AG10803 (cell line): ENCODE measurements at regions not wholly inside any gene's neighbourhood (a gene's known extent, or its start where the extent isn't known, plus 50 kb on each side); places are given as distances from the start of the nearest gene placed in this dataset.
"Not testable (repeated sequence)": the region's sequence is repeated elsewhere in the genome, so short reads cannot be mapped to it uniquely, and the experiment has no call there.

Experiments
- DNase-seq: peaks from one replicate; pipeline ENCODE4 v3.0.0; 2010; ENCODE audit warnings: low read depth
- H3K4me3 ChIP-seq: 2 replicates; pipeline ENCODE4 v1.5.1; 2011; ENCODE audit warnings: mild to moderate bottlenecking, low read length, control low read depth
- TF ChIP-seq, protein P1 (sequence below): conservative IDR thresholded peaks from 2 replicates; pipeline ENCODE4 v1.5.1; 2011; ENCODE audit warnings: mild to moderate bottlenecking, low read length, control low read depth, inconsistent platforms

GRCh38 chr2:16059393-16060016 lies 119.2 kb downstream of the MYCN start:
- H3K4me3 ChIP-seq, result no peak overlapping the region
- TF ChIP-seq, protein P1, sequence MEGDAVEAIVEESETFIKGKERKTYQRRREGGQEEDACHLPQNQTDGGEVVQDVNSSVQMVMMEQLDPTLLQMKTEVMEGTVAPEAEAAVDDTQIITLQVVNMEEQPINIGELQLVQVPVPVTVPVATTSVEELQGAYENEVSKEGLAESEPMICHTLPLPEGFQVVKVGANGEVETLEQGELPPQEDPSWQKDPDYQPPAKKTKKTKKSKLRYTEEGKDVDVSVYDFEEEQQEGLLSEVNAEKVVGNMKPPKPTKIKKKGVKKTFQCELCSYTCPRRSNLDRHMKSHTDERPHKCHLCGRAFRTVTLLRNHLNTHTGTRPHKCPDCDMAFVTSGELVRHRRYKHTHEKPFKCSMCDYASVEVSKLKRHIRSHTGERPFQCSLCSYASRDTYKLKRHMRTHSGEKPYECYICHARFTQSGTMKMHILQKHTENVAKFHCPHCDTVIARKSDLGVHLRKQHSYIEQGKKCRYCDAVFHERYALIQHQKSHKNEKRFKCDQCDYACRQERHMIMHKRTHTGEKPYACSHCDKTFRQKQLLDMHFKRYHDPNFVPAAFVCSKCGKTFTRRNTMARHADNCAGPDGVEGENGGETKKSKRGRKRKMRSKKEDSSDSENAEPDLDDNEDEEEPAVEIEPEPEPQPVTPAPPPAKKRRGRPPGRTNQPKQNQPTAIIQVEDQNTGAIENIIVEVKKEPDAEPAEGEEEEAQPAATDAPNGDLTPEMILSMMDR, result no peak
- no peak for DNase-seq

DNA sequence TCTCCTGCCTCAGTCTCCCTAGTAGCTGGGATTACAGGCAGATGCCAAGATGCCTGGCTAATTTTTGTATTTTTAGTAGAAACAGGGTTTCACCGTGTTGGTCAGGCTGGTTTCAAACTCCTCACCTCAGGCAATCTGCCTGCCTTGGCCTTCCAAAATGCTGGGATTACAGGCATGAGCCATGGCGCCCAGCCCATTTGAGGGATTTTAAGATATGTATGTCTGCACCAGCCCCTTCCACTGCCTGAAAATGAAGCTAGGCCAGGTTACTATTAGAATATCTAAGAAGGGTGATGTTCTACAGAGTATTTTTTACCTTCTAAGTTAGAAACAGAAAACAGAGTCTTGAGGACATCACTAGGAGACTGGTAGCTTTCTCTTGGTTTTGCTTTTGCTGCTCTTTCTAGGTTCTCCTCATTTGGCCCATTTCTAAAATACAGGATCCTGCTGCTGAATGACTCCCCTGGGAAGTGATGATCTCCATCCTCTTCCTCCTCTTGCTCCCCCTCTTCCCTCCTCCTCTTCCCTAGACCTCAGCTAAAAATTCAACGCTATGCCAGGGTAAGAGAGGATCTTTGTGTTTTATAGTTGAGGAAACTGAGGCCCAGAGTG lies 118.5 kb downstream of the MYCN start:
- DNase-seq, result no peak
- TF ChIP-seq, protein P1, result no peak
- H3K4me3 ChIP-seq, result no peak overlapping the region

DNA sequence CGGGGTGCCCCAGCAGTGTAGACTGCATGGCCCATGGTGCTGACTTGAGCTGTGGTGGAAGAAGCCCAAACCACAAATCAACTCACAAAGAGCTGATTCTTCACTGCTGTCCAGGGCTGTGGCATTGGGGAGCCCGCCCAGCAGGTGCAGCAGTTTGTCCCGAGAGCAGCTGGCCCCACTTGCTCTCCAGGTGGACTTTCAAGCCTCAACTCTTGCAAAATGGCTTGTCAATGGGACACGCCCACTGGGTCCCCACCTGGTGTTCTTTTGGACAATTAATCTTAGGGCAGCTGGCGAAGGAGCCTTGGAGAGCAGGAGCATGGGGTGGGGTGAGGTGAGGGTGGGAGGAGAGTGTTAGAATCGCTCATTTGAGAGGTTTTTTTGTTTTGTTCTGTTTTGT lies 117.9 kb downstream of the MYCN start:
- no peak for DNase-seq
- H3K4me3 ChIP-seq, result no peak overlapping the region
- TF ChIP-seq, protein P1, result no peak

GRCh38 chr2:16057661-16058060 lies 117.3 kb downstream of the MYCN start:
- TF ChIP-seq, protein P1, result no peak

GRCh38 chr2:16055848-16056580 lies 115.7 kb downstream of the MYCN start:
- no peak for DNase-seq

More at GRCh38 chr2:16057661-16058060, 117.3 kb downstream of the MYCN start:
- DNase-seq, result no peak
- no peak overlapping the region for H3K4me3 ChIP-seq

DNA sequence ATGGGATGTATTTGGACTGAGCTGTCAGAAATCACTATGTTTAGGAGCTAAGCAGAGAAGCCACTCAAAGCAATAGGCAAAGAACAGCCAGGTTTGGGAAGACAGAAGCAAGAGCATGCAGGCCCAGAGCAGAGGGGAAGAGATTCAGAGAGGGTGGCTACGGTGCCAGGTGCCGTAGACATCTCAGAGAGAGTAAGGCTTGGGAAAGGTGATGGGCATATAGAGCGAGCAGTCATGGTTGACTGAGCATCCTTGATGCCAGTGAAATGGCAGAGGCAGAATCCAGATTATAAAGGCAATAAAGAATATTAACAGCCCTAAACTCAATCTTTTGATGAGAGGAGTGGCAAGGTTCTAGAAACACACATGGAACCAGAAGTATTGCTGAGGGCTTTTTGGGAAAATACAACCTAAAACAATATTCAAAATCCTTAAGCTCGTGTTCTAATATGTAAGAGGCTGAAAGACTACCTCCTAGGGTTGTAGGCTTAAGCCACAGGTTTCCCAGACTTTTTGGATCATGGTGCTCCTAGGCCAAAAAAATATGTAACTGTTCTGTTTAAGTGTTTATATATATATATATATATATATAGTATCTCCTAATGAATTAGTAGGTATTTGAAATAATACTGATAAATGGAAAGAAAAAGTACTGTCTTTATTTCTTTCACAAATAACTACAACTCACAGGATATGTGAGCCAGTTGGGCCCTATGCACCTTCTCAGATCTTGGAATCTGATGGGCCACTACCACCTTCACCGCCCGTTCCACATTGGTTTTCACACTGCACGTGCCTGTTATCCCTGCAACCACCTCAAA lies 113.3 kb downstream of the MYCN start:
- TF ChIP-seq, protein P1, result no peak
- no peak for DNase-seq
- no peak overlapping the region for H3K4me3 ChIP-seq

More at GRCh38 chr2:16055848-16056580, 115.7 kb downstream of the MYCN start:
- no peak overlapping the region for H3K4me3 ChIP-seq
- TF ChIP-seq, protein P1, result no peak

- not testable (repeated sequence) for DNase-seq, H3K4me3 ChIP-seq
Observed at GRCh38 chr2:16052571-16053052, 112.3 kb downstream of the MYCN start.
